GM19035 (cell line): ENCODE measurements at regions not wholly inside any gene's neighbourhood (a gene's known extent, or its start where the extent isn't known, plus 50 kb on each side); places are given as distances from the start of the nearest gene placed in this dataset.

Experiments used
- ATAC-seq: cut with Tn5 transposase; IDR thresholded peaks from one replicate; pipeline ENCODE4 v1.9.1; 2021; ENCODE audit not compliant: unreplicated experiment

DNA sequence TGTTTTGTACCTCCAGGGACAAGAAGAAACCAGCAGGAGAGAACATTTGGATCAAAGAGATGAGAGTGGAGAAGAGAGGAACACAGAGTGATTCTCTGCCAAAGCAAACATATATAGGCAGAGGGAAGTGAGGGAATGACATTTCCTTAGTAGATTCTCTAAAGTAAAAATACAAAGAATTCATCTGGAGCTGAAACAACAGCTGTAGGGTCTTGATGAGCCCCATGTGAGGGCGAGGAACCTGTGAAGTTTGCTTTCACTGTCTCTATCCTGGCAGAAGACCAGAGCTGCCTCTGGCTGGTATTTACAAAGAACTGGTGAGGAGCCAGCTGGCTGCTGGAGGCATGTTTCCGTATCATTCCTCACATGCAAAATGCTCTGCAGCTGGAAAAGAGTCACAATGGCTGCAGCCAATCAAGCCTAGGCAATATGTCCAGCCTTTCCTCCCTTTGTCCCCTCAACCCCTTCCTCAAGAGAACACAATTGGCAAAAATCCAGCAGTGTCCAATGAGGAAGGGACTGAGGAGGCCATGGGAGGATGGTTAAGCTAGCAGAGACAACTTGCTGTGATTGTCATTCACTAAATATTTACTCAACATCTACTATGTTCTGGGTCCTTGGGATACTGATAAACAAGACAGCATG is 122.5 kb downstream of the PHLDA1 start:
- no peak for ATAC-seq

DNA sequence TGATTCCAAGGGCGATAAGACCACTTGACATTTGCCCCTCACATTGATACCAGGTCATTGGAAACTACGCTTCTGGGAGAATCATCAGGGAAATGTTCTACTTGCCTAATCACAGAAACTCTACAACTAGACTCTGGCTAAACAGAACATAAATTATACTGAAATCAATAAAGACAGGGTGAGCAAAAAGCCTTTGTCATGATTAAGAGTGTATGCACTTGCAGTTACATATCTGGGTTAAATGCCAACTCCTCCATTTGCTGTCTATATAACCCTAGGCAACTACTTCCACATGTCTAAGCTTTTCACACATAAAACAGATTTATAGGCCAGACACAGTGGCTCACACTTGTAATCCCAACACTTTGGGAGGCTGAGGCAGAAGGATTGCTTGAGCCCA is 125.7 kb downstream of the PHLDA1 start:
- ATAC-seq, result no peak

DNA sequence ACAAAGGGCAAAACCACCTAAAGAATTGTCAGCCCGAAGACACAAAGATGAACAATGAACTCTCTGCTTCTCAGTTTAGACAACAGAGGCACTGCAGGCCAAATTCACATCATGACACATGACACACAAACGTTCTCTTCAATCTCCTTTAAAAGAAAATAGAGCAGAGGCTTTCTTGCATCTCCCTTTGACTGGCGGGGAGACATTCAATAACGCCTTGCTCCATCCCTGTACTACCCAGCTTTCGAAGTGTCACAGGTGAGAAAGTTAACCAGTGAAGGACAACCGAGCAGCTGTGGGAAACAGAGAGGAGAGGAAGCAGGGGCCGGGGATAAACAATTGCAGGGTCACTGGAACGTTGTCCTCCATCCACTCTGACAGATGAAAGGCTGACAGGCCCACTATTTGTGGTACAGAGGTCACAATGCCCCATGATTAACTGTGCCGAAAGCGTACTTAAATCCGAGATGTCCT is 130.8 kb downstream of the PHLDA1 start:
- no peak for ATAC-seq

DNA sequence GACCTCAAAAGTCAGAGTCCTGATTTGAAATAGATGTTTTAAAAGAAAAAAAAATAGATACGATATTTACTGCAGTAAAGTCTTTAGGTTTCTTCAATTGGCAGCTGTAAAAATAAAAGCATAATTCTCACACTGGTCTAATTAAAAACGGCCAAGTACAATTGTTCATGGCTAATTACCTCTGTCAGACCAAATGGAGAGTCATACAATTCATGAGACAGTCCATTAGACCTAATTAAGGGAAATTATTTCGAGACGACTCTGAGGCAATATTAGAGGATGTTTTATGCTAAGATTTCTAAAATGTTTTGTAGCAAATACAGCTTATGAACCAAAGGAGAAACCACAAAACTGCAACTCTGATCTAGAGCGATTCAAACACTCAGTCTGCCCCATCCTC is 131.3 kb downstream of the PHLDA1 start:
- ATAC-seq, result no peak

DNA sequence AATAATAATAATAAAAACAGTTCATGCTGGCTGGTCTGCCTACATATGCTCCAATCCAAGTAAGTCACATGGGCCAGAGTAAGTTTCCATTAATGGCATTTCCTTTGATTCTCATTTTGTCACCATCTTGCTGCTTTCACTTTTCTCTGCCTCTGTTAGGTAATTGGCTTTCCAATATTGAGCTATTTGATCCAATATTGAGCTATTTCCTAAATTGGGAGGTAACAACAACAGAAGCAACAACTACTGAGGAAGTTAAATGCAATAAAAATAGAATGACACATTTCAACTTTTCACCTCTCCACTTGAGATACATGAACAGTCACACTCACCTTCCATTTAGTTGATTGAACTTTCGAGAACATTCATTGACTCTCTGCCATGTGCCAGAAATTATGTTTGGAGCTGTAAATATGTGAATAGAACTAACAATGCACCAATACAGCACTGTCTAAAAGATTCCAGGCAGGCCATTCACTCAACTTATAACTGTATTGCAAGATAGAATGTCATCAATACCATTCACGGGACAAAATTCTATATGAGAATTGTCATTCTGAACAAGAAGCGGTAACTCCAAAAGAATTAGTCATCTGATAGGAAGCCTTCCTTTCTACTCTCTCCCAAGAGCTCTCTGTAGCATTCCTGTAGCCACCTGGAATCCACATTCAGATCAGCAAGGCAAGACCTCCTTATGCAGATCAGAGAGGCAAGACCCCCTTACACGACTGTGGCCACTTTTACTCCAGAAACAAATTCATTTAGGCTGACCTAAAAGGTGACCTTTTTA is 136.4 kb downstream of the PHLDA1 start:
- no peak for ATAC-seq

DNA sequence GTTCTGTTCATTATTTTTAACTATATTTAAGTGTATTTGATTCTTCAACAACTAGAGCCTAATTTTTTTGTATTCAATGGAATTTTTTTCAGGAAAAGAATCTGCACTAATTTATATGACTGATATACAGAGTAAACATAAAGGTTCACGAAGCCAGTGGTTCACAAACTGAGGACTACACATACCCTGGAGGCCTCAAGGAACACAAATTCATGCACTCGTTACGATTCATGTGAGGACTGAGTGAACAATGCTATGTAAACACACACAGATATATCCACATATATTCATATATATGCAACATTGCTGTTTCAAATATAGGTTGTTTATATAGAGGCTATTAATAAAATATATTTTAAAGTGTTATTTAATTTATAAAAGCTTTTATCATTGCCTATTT is 137.8 kb downstream of the PHLDA1 start:
- no peak for ATAC-seq

- ATAC-seq, result no peak
These were observed 138.7 kb downstream of the PHLDA1 start for GRCh38 chr12:75892731-75893408.

GRCh38 chr12:75891072-75891471 is 140.5 kb downstream of the PHLDA1 start:
- no peak for ATAC-seq

GRCh38 chr12:75890660-75891059 is 140.9 kb downstream of the PHLDA1 start:
- ATAC-seq, result no peak

GRCh38 chr12:75890141-75890540 is 141.4 kb downstream of the PHLDA1 start:
- ATAC-seq, result no peak

- no peak for ATAC-seq
These were observed 142.5 kb downstream of the PHLDA1 start for GRCh38 chr12:75888874-75889613.

DNA sequence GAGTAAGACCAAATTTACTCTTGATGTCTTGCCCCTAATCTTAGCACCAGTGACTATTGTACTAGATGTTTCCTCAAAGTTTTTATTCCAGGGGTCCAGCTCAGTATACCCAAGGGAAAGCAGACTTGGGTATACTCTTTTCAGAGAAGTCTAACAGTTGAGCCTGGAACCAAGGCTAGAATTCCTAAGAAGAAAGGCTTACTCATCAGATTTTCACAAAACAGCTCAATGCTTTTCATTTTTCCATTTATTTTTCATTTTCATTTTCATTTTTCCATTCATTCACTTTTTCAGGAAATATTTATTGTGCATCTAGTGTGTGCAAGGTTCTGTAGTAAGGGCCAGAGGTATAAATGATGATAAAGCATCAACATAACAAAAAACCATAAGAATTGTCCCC is 143.2 kb downstream of the PHLDA1 start:
- no peak for ATAC-seq

GRCh38 chr12:75887979-75888378 is 143.6 kb downstream of the PHLDA1 start:
- no peak for ATAC-seq

- ATAC-seq, result no peak
These were observed 147.1 kb downstream of the PHLDA1 start for GRCh38 chr12:75884465-75884985.

- no peak for ATAC-seq
These were observed 148.3 kb downstream of the PHLDA1 start for GRCh38 chr12:75883241-75883640.

DNA sequence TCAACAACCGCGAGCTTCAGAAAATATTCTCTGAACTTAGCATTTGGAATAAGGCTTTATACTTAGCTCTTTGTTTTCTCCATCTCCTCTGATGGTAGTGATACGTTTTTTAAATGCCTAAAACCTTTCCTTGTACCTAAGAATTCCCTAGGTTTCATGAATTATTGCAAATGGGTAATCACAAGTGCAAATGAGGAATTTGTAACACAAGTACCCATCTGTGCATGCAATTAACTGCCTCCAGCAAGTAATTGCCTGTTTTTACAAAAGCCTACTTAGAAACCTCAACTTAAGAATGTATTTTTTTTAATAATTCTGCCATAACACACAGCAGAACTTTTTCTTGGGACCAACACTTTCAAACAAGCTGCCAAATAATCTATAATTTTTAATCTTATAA is 149.2 kb downstream of the PHLDA1 start:
- no peak for ATAC-seq

- no peak for ATAC-seq
These were observed 149.7 kb downstream of the PHLDA1 start for GRCh38 chr12:75881920-75882319.

DNA sequence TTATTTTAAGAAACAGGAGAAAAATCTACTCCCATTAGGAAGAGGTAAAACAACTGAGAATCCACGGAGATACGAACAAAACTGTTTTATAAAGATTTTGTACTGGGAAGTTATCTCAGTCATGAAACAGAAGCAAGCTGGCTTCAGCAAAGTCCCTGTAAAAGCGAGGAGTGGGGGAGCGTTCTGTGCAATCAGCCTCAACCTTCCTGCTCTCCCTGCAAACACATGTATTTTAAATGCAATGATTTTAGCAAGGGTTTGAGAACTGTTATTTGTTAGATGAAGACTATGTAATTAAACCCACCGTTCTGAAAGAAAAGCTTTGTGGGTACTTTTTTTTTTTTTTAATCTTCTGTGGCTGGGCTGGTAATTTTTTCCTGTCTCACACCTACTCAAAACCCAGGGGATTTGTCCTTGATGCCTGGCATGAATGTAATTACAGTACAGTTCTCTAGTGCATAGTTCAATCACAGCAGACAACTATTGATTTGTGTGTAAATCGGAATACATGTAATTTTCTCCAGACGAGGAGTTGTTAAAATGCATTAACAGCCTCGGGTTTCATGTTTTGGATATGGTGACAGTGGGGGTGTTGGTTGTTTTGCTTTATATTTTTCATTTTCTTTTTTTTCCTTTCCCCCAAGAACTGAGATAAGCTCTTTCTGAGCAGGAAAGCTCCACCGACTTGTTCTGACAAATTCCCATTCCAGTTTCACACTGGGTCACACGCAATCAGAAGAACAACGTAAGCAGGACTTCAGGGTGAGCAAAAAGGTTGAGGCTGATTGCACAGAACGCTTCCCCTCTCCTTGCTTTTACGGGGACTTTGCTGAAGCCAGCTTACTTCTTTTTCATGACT is 153.6 kb downstream of the PHLDA1 start:
- ATAC-seq, result no peak

DNA sequence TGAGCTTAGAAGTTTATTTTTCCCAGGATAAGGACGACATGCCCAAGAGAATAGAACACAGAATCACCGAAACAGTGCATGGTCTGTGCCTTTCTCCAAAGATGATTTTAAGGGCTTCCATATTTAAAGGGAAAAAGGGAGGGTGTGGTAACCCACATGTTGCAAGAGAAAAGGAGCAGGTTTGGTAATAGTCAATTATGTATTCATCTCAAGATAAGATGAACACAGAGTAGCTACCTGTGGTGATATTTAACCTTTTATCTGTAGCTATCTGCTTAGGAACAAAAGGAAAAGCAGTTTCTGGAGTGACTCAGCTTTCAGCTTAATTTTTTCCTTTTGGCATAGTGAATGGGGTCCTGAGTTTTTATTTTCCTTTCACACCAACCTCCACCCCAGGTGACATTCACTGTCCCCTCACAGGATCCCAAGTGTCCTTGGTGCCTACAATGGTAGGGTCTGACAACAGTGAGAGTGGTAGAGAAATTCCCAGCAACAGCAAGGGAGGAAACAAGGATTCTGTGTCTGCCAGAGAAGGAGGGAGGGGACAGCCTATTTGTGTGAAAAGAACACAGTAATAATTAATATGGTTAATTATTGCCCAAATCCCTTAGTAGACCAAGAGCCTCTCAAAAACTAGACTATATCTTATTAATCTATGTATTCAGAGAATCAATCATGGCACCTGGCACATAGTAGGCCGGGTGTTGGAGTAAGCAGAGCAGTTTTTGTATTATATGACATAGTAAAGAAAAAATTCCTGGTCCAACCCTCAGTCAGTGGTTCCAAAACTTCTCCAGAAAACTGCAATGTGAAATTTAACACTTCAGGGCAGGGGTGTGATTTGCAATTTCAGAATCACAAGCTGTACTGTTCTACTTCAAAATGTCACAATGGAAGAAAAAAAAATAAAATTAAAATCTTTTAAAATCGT is 154.5 kb downstream of the PHLDA1 start:
- no peak for ATAC-seq
